GM18507 (cell line): ENCODE measurements at regions not wholly inside any gene's neighbourhood (a gene's known extent, or its start where the extent isn't known, plus 50 kb on each side); places are given as distances from the start of the nearest gene placed in this dataset.

ENCODE experiments used
- DNase-seq: peaks from one replicate; pipeline ENCODE4 v3.0.0; 2011; ENCODE audit warnings: low read depth; ENCODE audit not compliant: insufficient read length; ENCODE audit errors: extremely low spot score
- FAIRE-seq: peaks from 2 replicates; lab custom pipeline; 2011; peaks lifted over from hg19 to GRCh38; lab: Jason Lieb, UNC

GRCh38 chr12:30012816-30013450 lies 229.2 kb upstream of the TMTC1 start:
- DNase-seq (no peak), FAIRE-seq (no peak)

DNA sequence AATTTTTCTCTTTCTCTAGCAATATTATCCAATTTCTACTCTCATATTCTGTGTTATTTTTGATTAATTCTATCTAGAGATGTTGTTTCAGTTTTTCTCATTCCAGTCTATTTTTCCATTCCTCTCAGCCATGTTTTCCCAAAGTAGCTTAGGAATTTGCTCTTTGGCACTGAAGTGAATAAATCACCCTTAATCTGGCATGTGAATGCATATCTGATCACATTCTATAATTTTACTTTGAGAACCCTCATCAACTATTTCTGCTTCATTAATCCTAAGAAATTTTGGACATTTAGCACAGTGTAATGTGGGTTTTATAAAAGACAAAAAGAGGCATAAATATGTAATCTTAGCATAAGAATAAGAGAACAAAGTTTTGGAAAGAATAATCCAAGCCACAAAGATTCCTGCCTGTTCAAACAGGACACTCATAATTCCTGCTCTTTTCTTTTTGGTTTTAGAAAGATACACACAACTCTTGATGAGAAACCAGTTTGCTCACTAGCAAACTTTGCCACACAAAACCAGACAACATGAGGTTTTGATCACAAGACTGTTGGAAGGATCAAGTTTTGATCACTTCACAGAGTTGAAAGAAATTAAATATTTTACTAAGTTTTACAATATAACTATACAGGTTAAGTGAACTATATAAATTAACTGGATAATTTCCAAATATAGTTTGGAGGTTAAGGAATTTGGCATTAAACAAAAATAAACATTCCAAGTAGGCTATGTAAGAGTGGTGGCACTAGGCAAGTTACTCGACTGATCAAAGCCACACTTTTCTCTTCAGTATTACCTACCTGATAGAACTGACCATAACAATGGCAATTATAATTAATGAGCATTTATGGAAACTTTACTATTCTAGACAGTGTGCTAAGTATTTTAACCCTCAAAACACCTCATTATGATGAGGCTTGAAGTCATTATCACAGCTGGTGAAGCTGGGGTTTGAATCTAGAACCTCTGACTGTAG lies 226.6 kb upstream of the TMTC1 start:
- DNase-seq (no peak), FAIRE-seq (no peak)

GRCh38 chr12:30006021-30006420 lies 222.3 kb upstream of the TMTC1 start:
- DNase-seq = no peak
- no peak for FAIRE-seq

GRCh38 chr12:30003321-30003720 lies 219.6 kb upstream of the TMTC1 start:
- FAIRE-seq = no peak
- no peak for DNase-seq

DNA sequence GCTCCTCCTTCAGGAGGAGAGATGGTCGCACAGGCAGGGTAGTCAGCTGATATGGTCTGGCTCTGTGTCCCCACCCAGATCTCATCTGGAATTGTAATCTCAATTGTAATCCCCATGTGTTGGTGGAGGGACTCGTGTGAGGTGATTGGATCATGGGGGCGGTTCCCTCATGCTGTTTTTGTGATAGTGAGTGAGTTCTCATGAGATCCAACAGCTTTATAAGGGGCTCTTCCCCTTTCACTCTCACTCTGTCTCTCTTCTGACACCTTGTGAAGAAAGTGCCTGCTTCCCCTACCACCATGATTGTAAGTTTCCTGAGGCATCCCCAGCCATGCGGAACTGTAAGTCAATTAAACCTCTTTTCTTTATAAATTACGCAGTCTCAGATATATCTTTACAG lies 218.9 kb upstream of the TMTC1 start:
- FAIRE-seq = no peak
- no peak for DNase-seq

DNA sequence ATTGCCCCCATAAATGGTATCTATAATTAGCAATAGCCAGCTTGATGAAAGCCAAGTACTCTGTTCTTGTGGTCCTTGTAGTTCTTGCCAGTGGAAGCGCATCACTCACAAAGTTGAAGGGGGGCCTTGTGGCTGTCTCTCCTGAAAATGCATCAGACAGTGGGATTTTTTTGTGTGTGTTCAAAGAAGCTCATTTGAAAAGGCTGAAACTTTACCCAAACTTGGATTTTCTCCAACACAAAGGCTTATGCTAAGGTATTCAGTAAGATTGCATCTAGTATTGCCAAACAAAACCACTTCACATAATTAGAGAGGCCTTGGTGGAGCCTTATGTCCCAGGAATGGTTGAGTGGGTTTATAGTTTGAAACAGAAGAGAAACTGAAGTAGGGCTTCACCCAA lies 216.7 kb upstream of the TMTC1 start:
- no peak for FAIRE-seq
- no peak for DNase-seq

GRCh38 chr12:29996993-29997392 lies 213.3 kb upstream of the TMTC1 start:
- FAIRE-seq = no peak
- no peak for DNase-seq

GRCh38 chr12:29992366-29992765 lies 208.6 kb upstream of the TMTC1 start:
- no peak for FAIRE-seq
- DNase-seq = no peak

DNA sequence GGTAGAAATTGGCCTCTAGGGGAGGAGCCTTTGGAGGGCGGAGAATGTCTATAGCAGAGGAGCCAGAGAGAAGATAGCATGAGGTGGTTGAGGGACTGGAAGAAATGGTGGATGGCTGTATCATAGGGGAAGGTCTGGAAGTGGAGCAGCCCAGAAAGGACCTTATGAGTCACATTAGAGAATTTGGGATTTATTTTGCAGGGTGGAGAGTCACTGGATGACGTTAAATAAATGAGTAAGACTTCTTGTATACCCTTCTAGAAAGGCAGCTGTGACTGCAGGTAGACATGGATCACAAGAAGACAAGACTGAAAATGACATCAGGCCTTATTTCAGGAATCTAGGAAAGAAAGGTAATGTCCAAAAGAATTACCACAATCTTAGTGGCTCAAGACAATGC lies 208.2 kb upstream of the TMTC1 start:
- FAIRE-seq (no peak), DNase-seq (no peak)

DNA sequence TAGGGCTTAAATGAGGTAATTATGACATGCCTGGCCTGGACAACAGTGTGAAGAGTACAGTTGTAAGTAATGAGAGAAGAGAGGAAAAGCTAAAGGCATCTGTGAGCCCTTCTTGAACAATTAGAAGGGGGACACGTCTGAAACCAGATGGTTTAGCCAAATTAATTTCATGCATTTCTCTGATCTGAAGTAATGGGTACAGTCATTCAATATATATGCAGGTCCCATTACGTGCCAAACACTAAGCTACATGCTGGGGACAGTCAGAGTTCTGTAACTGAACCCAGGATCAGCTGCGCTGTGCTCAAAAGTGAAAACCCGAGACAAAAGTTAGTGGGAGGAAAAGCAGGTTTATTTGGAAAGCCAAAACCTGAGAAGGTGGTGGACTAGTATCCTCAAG lies 207.2 kb upstream of the TMTC1 start:
- DNase-seq (no peak), FAIRE-seq (no peak)

- no peak for FAIRE-seq
- DNase-seq = no peak
Observed at GRCh38 chr12:29983851-29984250, 200.1 kb upstream of the TMTC1 start.

DNA sequence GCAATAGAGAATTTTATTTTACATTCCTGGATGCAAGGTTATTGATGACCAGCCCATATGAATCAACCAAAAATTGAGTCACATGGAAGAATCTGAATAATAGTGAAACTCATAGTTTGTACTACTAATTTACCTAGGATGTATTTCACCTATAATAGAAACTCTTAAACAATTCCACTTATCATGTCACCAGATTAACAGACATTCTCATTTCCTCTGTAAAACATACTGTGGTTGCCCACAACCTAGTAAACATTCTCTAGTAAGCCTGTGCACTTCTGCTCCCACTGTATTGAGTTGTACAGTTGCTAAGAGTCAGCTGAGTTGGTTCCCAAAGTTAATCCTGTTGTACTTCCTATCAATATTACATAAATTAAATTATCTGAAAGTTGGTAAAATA lies 196.6 kb upstream of the TMTC1 start:
- FAIRE-seq = no peak
- DNase-seq = no peak

GRCh38 chr12:29971446-29971845 lies 187.7 kb upstream of the TMTC1 start:
- no peak for DNase-seq
- FAIRE-seq = no peak

- DNase-seq = no peak
- FAIRE-seq = no peak
Observed at GRCh38 chr12:29970501-29970900, 186.8 kb upstream of the TMTC1 start.

GRCh38 chr12:29962276-29963035 lies 178.7 kb upstream of the TMTC1 start:
- FAIRE-seq (no peak), DNase-seq (no peak)

GRCh38 chr12:29961231-29961630 lies 177.5 kb upstream of the TMTC1 start:
- FAIRE-seq = no peak
- no peak for DNase-seq

DNA sequence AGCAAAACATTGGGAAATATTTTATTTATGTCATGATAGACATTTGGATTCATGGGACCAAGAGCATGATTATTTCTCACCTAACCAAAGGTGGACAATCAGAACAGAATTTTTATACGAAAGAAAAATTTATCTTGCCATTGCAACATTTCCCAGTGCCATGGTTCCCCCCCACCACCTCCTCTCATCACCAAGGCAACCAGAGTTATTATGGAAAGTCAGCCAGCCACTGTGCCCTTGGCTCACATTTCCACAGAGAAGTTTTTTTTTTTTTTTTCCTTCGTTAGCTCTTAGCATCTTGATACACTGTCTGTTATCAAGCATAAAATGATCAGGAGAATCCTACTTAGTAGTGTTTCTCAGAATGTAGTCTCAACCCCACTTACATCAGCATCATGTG lies 176.4 kb upstream of the TMTC1 start:
- FAIRE-seq (no peak), DNase-seq (no peak)

- no peak for FAIRE-seq
- DNase-seq = no peak
Observed at GRCh38 chr12:29957835-29958234, 174.1 kb upstream of the TMTC1 start.

DNA sequence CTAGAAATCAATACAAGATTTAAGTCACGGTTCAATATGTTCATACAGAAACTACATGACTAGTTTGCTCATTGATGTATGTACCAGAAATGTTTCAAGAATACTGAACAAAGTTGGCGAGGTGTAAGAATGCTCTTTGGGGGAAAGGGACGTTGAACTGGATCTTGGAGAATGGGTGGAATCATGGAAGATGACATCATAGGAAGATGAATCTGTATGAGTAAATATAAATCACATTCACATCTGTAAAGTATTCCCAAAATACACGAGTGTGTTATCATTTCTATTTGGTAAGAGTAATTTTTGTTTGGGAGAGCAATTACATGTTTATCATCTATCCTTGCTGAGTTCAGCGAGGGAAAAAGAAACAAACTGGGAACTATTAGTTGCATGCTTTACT lies 162.2 kb upstream of the TMTC1 start:
- FAIRE-seq = no peak

DNA sequence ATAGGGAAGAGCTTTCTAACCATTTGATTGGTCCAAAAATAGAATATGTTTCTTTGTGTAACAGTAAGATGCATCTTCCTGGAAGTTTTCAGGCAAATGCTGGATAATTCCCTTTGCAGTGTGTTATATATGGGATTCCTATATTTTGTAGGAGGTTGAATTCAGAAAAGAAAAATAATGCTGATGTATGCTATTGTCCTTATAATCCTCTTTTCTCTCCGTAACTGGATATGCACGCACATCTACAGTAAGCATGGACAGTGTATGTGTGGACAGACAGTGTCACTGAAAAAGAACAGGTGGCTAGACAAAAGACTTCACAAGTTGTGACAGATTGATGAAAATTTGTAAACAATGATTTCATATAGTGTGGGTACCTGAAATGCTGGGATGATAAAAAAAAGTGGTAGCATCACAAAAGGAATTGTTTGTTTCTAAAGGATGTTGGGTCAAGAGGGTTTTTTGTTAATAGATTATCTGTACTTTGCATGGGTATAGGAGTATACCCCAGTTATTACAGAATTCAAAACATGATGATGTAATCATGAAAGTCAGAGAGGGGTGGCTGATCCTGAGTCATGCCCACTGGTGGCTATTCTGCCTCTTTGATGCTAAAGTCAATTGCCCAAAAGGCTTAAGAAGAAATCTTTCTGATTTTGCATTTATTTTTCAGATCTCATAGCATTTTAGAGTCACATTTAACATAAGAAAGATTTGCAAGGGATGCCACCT lies 160.7 kb upstream of the TMTC1 start:
- FAIRE-seq (no peak), DNase-seq (no peak)

More for the DNA sequence above, 162.2 kb upstream of the TMTC1 start:
- no peak for DNase-seq
